Muscle layer of duodenum (tissue), 2 donors: ENCODE measurements at regions not wholly inside any gene's neighbourhood (a gene's known extent, or its start where the extent isn't known, plus 50 kb on each side); places are given as distances from the start of the nearest gene placed in this dataset.

Experiments
- H3K27ac ChIP-seq: one replicate; pipeline ENCODE4 v1.7.0; 2013; ENCODE audit warnings: mild to moderate bottlenecking, low read length
- H3K27me3 ChIP-seq: one replicate; pipeline ENCODE4 v1.7.0; 2013; ENCODE audit warnings: low read depth, mild to moderate bottlenecking, control low read depth, low read length
- H3K36me3 ChIP-seq, 2 donors: one replicate each; pipeline ENCODE4 v1.7.0; 2013; ENCODE audit warnings: low read length in 2 of 2, control low read depth in 1 of 2, mild to moderate bottlenecking in 1 of 2; ENCODE audit not compliant: insufficient read depth in 2 of 2, control insufficient read depth in 1 of 2
- H3K4me1 ChIP-seq, 2 donors: one replicate each; pipeline ENCODE4 v1.7.0; 2013; ENCODE audit warnings: low read length in 2 of 2, mild to moderate bottlenecking in 2 of 2, control low read depth in 1 of 2, moderate library complexity in 1 of 2; ENCODE audit not compliant: insufficient read depth in 2 of 2, control insufficient read depth in 1 of 2
- H3K4me3 ChIP-seq, 2 donors: one replicate each; pipeline ENCODE4 v1.7.0; 2013; ENCODE audit warnings: low read length in 2 of 2, low read depth in 1 of 2, mild to moderate bottlenecking in 1 of 2
- H3K9me3 ChIP-seq, 2 donors: one replicate each; pipeline ENCODE4 v1.7.0; 2013; ENCODE audit warnings: low read length in 2 of 2, control low read depth in 1 of 2, mild to moderate bottlenecking in 1 of 2; ENCODE audit not compliant: control insufficient read depth in 1 of 2
- donor health status: healthy.

- Histone ChIP-seq H3K9me3 (no peaks in the 10 kb centered on the region), H3K4me3 (peak overlapping the region; percentile 33 to 44), H3K4me1 (peaks cover 0 to 8% of the 10 kb centered on the region in 2 donors), H3K36me3 (no peaks in the 10 kb centered on the region), H3K27ac (no peak overlapping the region), H3K27me3 (no peaks in the 10 kb centered on the region)
These were observed 575.8 kb upstream of the ZNF462 start for GRCh38 chr9:106287091-106287631.

DNA sequence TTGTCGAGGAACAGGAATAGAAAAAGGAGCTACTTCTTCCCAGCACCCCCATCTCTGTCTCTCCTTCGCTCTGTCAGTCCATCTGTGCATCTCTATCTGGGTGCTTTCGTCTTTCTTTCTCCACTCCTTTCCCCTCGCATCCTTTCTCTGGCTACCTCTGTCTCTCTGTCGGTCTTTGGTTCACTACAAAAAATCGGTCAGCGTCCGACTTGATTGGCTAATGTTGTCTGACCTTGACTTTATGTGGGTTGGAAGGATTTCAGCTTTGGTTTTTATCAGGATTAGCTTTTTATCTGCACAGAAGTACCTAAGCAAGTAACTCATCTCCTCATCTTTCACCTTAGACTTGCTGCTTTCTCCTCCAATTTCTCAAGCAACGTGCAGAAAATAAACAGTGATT, 575.2 kb upstream of the ZNF462 start:
- no peak overlapping the region for H3K4me3 ChIP-seq
- no peaks in the 10 kb centered on the region for H3K27me3 ChIP-seq
- H3K9me3 ChIP-seq = no peaks in the 10 kb centered on the region
- peaks cover 0 to 8% of the 10 kb centered on the region in 2 donors for H3K4me1 ChIP-seq
- no peak overlapping the region for H3K27ac ChIP-seq
- no peaks in the 10 kb centered on the region for H3K36me3 ChIP-seq

DNA sequence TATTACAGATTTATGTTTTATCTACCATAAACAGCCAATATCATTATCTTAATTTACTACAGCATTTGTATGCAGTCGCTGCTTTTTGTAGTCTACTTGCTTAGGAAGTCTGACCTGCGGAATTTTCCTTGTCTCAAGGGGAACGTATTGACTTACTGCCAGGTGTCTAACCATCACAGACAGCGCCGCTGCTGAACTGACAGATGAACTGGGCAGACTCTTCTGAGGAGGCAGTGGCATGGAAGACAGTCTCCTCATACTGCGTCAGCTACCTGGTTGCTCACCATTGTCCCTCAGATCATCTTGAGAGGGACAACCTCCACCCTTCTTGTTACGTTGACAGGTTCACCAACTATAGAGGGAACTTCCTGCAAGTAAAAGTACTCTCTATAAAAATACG, 574.3 kb upstream of the ZNF462 start:
- Histone ChIP-seq H3K27me3 (no peaks in the 10 kb centered on the region), H3K9me3 (no peaks in the 10 kb centered on the region), H3K27ac (no peak overlapping the region), H3K36me3 (no peaks in the 10 kb centered on the region), H3K4me3 (no peak overlapping the region), H3K4me1 (peaks cover 0 to 8% of the 10 kb centered on the region in 2 donors)

DNA sequence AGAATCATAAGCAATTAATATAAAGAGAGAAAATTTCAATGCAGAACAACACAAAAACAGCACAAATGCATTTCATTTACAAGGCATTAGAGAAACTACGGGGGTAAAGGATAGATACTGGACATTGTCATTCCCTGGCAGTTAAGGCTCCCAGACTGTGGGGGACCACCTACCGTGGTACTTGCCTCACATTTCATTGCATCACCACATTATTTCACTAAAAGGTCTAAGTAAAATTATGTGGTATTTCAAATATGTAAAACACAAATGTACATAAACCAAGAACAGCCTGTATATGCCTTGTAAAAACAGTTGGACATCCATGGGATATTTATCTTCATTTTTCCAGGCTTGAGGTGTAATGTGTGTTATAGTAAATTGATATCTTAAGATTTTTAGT, 571.2 kb upstream of the ZNF462 start:
- Histone ChIP-seq H3K9me3 (no peaks in the 10 kb centered on the region), H3K27me3 (no peaks in the 10 kb centered on the region), H3K4me3 (no peak overlapping the region), H3K36me3 (no peaks in the 10 kb centered on the region), H3K27ac (no peak overlapping the region), H3K4me1 (no peaks in the 10 kb centered on the region)

DNA sequence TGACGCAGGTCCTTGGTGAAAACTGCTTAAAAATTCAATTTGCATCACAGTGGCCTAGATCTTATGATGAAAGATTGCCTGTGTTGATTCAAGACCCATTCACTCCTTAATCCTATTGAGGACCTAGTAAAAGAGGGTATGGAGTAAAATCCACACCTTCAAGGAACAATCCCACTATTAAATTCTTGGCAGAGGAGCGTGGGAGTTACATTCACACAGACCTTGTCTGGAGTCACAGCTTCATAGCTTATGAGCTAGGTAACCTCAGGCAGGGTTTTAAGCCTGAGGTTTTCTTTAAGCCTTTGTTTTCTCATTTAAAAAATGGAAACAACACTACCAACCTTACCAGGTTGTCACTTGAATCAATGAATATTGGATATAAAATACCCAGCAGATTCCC, 566.5 kb upstream of the ZNF462 start:
- no peaks in the 10 kb centered on the region for H3K27me3 ChIP-seq
- no peaks in the 10 kb centered on the region for H3K36me3 ChIP-seq
- H3K9me3 ChIP-seq = no peaks in the 10 kb centered on the region
- H3K4me3 ChIP-seq = no peak overlapping the region
- H3K27ac ChIP-seq = no peak overlapping the region
- no peaks in the 10 kb centered on the region for H3K4me1 ChIP-seq

DNA sequence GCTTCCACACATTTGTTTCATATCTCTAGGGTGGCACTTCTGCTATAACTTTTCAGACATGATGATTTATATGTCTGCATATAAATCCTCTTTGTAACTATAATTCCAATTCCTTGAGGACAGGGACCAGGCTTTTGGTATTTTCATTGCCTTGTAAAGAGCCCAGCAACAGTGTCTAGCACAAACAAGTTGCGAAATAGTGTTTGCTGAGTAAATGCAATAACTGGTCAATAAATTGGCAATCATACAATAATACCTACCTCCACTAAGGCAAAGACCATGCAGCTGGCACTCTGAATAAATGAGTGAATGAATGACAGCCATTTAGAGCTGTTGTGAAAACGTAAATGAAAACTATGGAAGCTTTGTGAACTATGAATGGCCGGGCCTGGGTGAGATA, 564.0 kb upstream of the ZNF462 start:
- Histone ChIP-seq H3K27ac (no peak overlapping the region), H3K36me3 (no peaks in the 10 kb centered on the region), H3K27me3 (no peaks in the 10 kb centered on the region), H3K9me3 (no peaks in the 10 kb centered on the region), H3K4me1 (no peaks in the 10 kb centered on the region), H3K4me3 (no peak overlapping the region)

GRCh38 chr9:106304401-106304920, 558.5 kb upstream of the ZNF462 start:
- H3K27me3 ChIP-seq = no peaks in the 10 kb centered on the region
- H3K4me3 ChIP-seq = no peak overlapping the region
- peaks cover 0 to 7% of the 10 kb centered on the region in 2 donors for H3K4me1 ChIP-seq
- H3K9me3 ChIP-seq = no peaks in the 10 kb centered on the region
- H3K36me3 ChIP-seq = no peaks in the 10 kb centered on the region
- no peak overlapping the region for H3K27ac ChIP-seq

- H3K36me3 ChIP-seq = no peaks in the 10 kb centered on the region
- no peak overlapping the region for H3K4me3 ChIP-seq
- no peaks in the 10 kb centered on the region for H3K27me3 ChIP-seq
- H3K27ac ChIP-seq = no peak overlapping the region
- H3K9me3 ChIP-seq = no peaks in the 10 kb centered on the region
- peaks cover 0 to 7% of the 10 kb centered on the region in 2 donors for H3K4me1 ChIP-seq
These were observed 557.4 kb upstream of the ZNF462 start for GRCh38 chr9:106305428-106306133.

GRCh38 chr9:106307670-106308069, 555.3 kb upstream of the ZNF462 start:
- Histone ChIP-seq H3K27ac (no peak overlapping the region), H3K9me3 (no peaks in the 10 kb centered on the region), H3K27me3 (no peaks in the 10 kb centered on the region), H3K4me3 (no peak overlapping the region), H3K4me1 (peaks cover 0 to 7% of the 10 kb centered on the region in 2 donors), H3K36me3 (no peaks in the 10 kb centered on the region)

DNA sequence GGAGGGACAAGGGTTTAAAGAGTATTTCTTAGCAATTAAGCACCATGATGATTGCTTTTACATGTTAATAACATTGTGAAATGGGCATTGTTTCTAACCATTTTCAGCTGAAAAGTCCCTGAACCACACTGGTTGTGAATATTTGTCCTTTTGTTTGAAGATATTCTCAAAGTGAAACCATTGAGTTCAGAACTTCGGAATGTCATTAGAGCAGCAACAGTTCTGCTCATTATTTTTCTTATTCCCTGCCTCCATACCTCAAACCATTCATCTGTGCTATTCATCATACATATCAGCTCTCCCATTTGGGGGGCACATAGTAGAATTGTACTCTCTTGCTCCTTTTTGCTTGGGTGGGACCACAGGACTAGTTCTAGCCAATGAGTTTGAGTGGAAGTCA, 553.0 kb upstream of the ZNF462 start:
- H3K36me3 ChIP-seq = no peaks in the 10 kb centered on the region
- H3K27ac ChIP-seq = no peak overlapping the region
- H3K4me1 ChIP-seq = peaks cover 0 to 7% of the 10 kb centered on the region in 2 donors
- no peak overlapping the region for H3K4me3 ChIP-seq
- no peaks in the 10 kb centered on the region for H3K27me3 ChIP-seq
- no peaks in the 10 kb centered on the region for H3K9me3 ChIP-seq

DNA sequence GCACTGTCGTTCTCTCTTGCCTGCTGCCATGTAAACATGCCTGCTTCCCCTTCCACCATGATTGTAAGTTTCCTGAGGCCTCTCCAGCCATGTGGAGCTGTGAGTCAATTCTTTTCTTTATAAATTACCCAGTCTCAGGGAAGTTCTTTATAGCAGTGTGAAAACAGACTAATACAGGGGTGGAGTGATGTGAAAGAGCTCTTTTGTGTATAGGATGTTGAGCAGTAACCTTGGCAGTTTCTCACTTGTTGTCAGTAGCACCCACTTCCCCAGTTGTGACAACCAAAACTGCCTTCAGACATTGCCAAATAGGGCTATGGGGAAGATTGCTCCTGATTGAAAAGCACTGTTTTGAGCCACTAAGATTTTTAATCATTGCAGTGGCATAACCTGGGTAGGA, 552.2 kb upstream of the ZNF462 start:
- no peak overlapping the region for H3K27ac ChIP-seq
- H3K9me3 ChIP-seq = no peaks in the 10 kb centered on the region
- no peak overlapping the region for H3K4me3 ChIP-seq
- peaks cover 0 to 3% of the 10 kb centered on the region in 2 donors for H3K4me1 ChIP-seq
- no peaks in the 10 kb centered on the region for H3K36me3 ChIP-seq
- H3K27me3 ChIP-seq = no peaks in the 10 kb centered on the region

GRCh38 chr9:106312906-106313305, 550.1 kb upstream of the ZNF462 start:
- no peak overlapping the region for H3K27ac ChIP-seq
- H3K27me3 ChIP-seq = no peaks in the 10 kb centered on the region
- no peak overlapping the region for H3K4me3 ChIP-seq
- no peaks in the 10 kb centered on the region for H3K9me3 ChIP-seq
- H3K4me1 ChIP-seq = no peaks in the 10 kb centered on the region
- no peaks in the 10 kb centered on the region for H3K36me3 ChIP-seq
